PC-9 (cell line): ENCODE measurements at regions not wholly inside any gene's neighbourhood (a gene's known extent, or its start where the extent isn't known, plus 50 kb on each side); places are given as distances from the start of the nearest gene placed in this dataset.

Source experiments
- BruUV-seq: library from RNA; stranded (reverse); fragments of 400-500 nt; replicated peaks from 2 replicates; lab custom pipeline; 2021; lab: Mats Ljungman, UMichigan
- CTCF ChIA-PET: fragments of 300-600 bp; sonication (Branson Sonifier 250); formaldehyde crosslinking; loops from one replicate; lab custom pipeline; 2022; ENCODE audit warnings: antibody characterized with exemption; lab: Charles Lee
- POLR2A ChIA-PET: fragments of 300-600 bp; sonication (Branson Sonifier 250); formaldehyde crosslinking; loops from one replicate; lab custom pipeline; 2022; ENCODE audit warnings: antibody characterized with exemption; ENCODE audit not compliant: unreplicated experiment; lab: Charles Lee
- DNase-seq, 2 experiments: peaks; one replicate each; pipeline versions ENCODE4 v3.0.0 to v3.0.0-alpha.2; 2015 to 2022; ENCODE audit warnings: mixed read lengths in 1 of 2
- H2AFZ ChIP-seq: fragments of 200-600 bp; sonication (generic); 2 replicates; pipeline ENCODE4 v1.8.1; 2017; ENCODE audit warnings: antibody characterized with exemption
- H3F3A ChIP-seq: fragments of 200-600 bp; sonication (generic); 2 replicates; pipeline ENCODE4 v1.8.1; 2017; ENCODE audit warnings: antibody characterized with exemption, mild to moderate bottlenecking, low read depth; ENCODE audit not compliant: insufficient read depth
- H3K27ac ChIP-seq: fragments of 200-600 bp; sonication (generic); 2 replicates; pipeline ENCODE4 v1.6.1; 2016; ENCODE audit warnings: mixed run types
- H3K27me3 ChIP-seq: fragments of 200-600 bp; sonication (generic); 2 replicates; pipeline ENCODE4 v1.6.1; 2016; ENCODE audit warnings: low read depth, mixed run types; ENCODE audit not compliant: insufficient read depth
- H3K36me3 ChIP-seq: fragments of 200-600 bp; sonication (generic); 2 replicates; pipeline ENCODE4 v1.6.1; 2016; ENCODE audit warnings: low read depth, mixed run types
- H3K4me1 ChIP-seq: fragments of 200-600 bp; sonication (generic); replicated peaks from 2 replicates; pipeline ENCODE4 v1.6.1; 2016; ENCODE audit warnings: mixed run types; ENCODE audit not compliant: insufficient read depth
- H3K4me2 ChIP-seq: fragments of 200-600 bp; sonication (generic); 2 replicates; pipeline ENCODE4 v1.6.1; 2017; ENCODE audit warnings: mixed run types
- H3K4me3 ChIP-seq: fragments of 200-600 bp; sonication (generic); 2 replicates; pipeline ENCODE4 v1.6.1; 2016; ENCODE audit warnings: mixed run types
- H3K79me2 ChIP-seq: fragments of 200-600 bp; sonication (generic); 2 replicates; pipeline ENCODE4 v1.6.1; 2017; ENCODE audit warnings: low read depth, mixed run types
- H3K9me2 ChIP-seq: fragments of 200-600 bp; sonication (generic); 2 replicates; pipeline ENCODE4 v1.8.1; 2017; ENCODE audit warnings: mild to moderate bottlenecking; ENCODE audit not compliant: insufficient read depth
- H3K9me3 ChIP-seq: fragments of 200-600 bp; sonication (generic); 2 replicates; pipeline ENCODE4 v1.8.1; 2016; ENCODE audit warnings: low read depth; ENCODE audit not compliant: insufficient read depth
- H4K20me1 ChIP-seq: fragments of 200-600 bp; sonication (generic); 2 replicates; pipeline ENCODE4 v1.8.1; 2017; ENCODE audit not compliant: insufficient read depth
- CTCF ChIP-seq: fragments of 200-600 bp; sonication (generic); conservative IDR thresholded peaks from 2 replicates; pipeline ENCODE4 v1.6.1; 2017; ENCODE audit warnings: mixed run types, antibody characterized with exemption, mild to moderate bottlenecking, moderate library complexity
- EZH2 ChIP-seq: fragments of 200-600 bp; sonication (generic); IDR thresholded peaks from 2 replicates; pipeline ENCODE4 v1.8.0; 2017; ENCODE audit warnings: antibody characterized with exemption, low read depth
- intact Hi-C: fragments of 100-400 bp; cut with micrococcal nuclease; formaldehyde crosslinking; loops from one replicate; pipeline ENCODE4 v1.10.0; 2022; ENCODE audit not compliant: unreplicated experiment

- no peak overlapping the region for H2AFZ ChIP-seq
- no TSS peak for BruUV-seq
- no peaks in the 10 kb centered on the region for H3K27me3 ChIP-seq
- no peak for TF ChIP-seq CTCF
- no peak overlapping the region for H3K4me3 ChIP-seq
- H4K20me1 ChIP-seq = no peaks in the 10 kb centered on the region
- no peak overlapping the region for H3K27ac ChIP-seq
- intact Hi-C loops = no loop called here
- no peaks in the 10 kb centered on the region for H3K9me3 ChIP-seq
- CTCF ChIA-PET = no interaction called here
- H3K36me3 ChIP-seq = no peaks in the 10 kb centered on the region
- POLR2A ChIA-PET = no interaction called here
- no peaks in the 10 kb centered on the region for H3F3A ChIP-seq
- no peaks in the 10 kb centered on the region for H3K4me1 ChIP-seq
- no peak for DNase-seq
- H3K9me2 ChIP-seq = no peaks in the 10 kb centered on the region
- H3K79me2 ChIP-seq = no peaks in the 10 kb centered on the region
- no peak overlapping the region for H3K4me2 ChIP-seq
Measured at GRCh38 chrX:114017086-114017485, 566.8 kb upstream of the HTR2C start.

GRCh38 chrX:114015966-114016365 is 567.9 kb upstream of the HTR2C start:
- no peaks in the 10 kb centered on the region for H3K9me2 ChIP-seq
- H3K4me1 ChIP-seq = no peaks in the 10 kb centered on the region
- no peaks in the 10 kb centered on the region for H3K27me3 ChIP-seq
- no peak overlapping the region for H3K4me3 ChIP-seq
- BruUV-seq = no TSS peak
- H3F3A ChIP-seq = no peaks in the 10 kb centered on the region
- intact Hi-C loops = no loop called here
- no peak overlapping the region for H3K4me2 ChIP-seq
- no peak overlapping the region for H2AFZ ChIP-seq
- no peaks in the 10 kb centered on the region for H4K20me1 ChIP-seq
- TF ChIP-seq EZH2 (no peak), CTCF (no peak)
- no peaks in the 10 kb centered on the region for H3K79me2 ChIP-seq
- CTCF ChIA-PET = no interaction called here
- no peak for DNase-seq
- H3K36me3 ChIP-seq = no peaks in the 10 kb centered on the region
- no peaks in the 10 kb centered on the region for H3K9me3 ChIP-seq
- no peak overlapping the region for H3K27ac ChIP-seq
- POLR2A ChIA-PET = no interaction called here

- ChIA-PET CTCF (no interaction called here), POLR2A (no interaction called here)
- H3K36me3 ChIP-seq = no peaks in the 10 kb centered on the region
- no peak overlapping the region for H3K4me3 ChIP-seq
- no peak overlapping the region for H3K4me2 ChIP-seq
- no peak overlapping the region for H3K27ac ChIP-seq
- H2AFZ ChIP-seq = peak overlapping the region; percentile 34; the same call in 1 of the 2 replicates
- no peaks in the 10 kb centered on the region for H3K9me2 ChIP-seq
- H3K27me3 ChIP-seq = no peaks in the 10 kb centered on the region
- intact Hi-C loops = no loop called here
- TF ChIP-seq EZH2 = no peak
- TF ChIP-seq CTCF = no peak
- H4K20me1 ChIP-seq = no peaks in the 10 kb centered on the region
- no TSS peak for BruUV-seq
- no peaks in the 10 kb centered on the region for H3K79me2 ChIP-seq
- DNase-seq = no peak
- no peaks in the 10 kb centered on the region for H3K4me1 ChIP-seq
- H3K9me3 ChIP-seq = no peaks in the 10 kb centered on the region
- H3F3A ChIP-seq = no peaks in the 10 kb centered on the region
Measured at GRCh38 chrX:114006664-114007063, 577.2 kb upstream of the HTR2C start.
